H1 (cell line): ENCODE measurements at regions not wholly inside any gene's neighbourhood (a gene's known extent, or its start where the extent isn't known, plus 50 kb on each side); places are given as distances from the start of the nearest gene placed in this dataset.

Experiments
- CTCF ChIA-PET: fragments of 300-600 bp; sonication (Branson Sonifier 250); formaldehyde crosslinking; loops from one replicate; lab custom pipeline; 2021; ENCODE audit not compliant: partially characterized antibody; lab: Charles Lee
- POLR2A ChIA-PET: fragments of 300-600 bp; sonication (Branson Sonifier 250); formaldehyde crosslinking; loops from one replicate; lab custom pipeline; 2021; ENCODE audit warnings: inconsistent platforms; ENCODE audit not compliant: partially characterized antibody; lab: Charles Lee
- DNase-seq, 2 experiments: peaks; one replicate each; pipeline versions ENCODE4 v3.0.0 to v3.0.0-alpha.2; 2010 to 2022; ENCODE audit warnings: low spot score in 2 of 2, low read depth in 1 of 2, mixed read lengths in 1 of 2
- FAIRE-seq: peaks from 2 replicates; lab custom pipeline; 2011; peaks lifted over from hg19 to GRCh38; lab: Jason Lieb, UNC
- H2AFZ ChIP-seq: 2 replicates; pipeline ENCODE4 v1.8.1; 2012; ENCODE audit warnings: low read length, inconsistent platforms
- H2AK5ac ChIP-seq: 2 replicates; pipeline ENCODE4 v1.6.1; 2013; ENCODE audit warnings: low read depth, low read length
- H2BK120ac ChIP-seq: replicated peaks from 2 replicates; pipeline ENCODE3; 2013; ENCODE audit warnings: low read depth, low read length, inconsistent platforms
- H2BK12ac ChIP-seq: 2 replicates; pipeline ENCODE4 v1.6.1; 2013; ENCODE audit warnings: low read depth, low read length
- H2BK15ac ChIP-seq: 2 replicates; pipeline ENCODE4 v1.6.1; 2013; ENCODE audit warnings: low read length
- H2BK20ac ChIP-seq: 2 replicates; pipeline ENCODE4 v1.6.1; 2013; ENCODE audit warnings: low read length
- H2BK5ac ChIP-seq: 2 replicates; pipeline ENCODE4 v1.6.1; 2013; ENCODE audit warnings: low read depth, low read length
- H3K14ac ChIP-seq: 2 replicates; pipeline ENCODE4 v1.6.1; 2013; ENCODE audit warnings: inconsistent platforms; ENCODE audit not compliant: insufficient read length
- H3K18ac ChIP-seq: 2 replicates; pipeline ENCODE4 v1.6.1; 2013; ENCODE audit warnings: low read length; ENCODE audit errors: extremely low read depth
- H3K23ac ChIP-seq: 2 replicates; pipeline ENCODE4 v1.6.1; 2013; ENCODE audit warnings: inconsistent platforms; ENCODE audit not compliant: insufficient read length
- H3K23me2 ChIP-seq: 2 replicates; pipeline ENCODE4 v1.6.1; 2013; ENCODE audit warnings: low read depth, low read length
- H3K27ac ChIP-seq: 2 replicates; pipeline ENCODE4 v1.6.1; 2011; ENCODE audit warnings: low read depth, low read length, inconsistent platforms
- H3K27me3 ChIP-seq, 4 experiments: replicated peaks in 1 of 4; 1 replicate in 1 of 4; 2 replicates in 3 of 4; pipeline versions ENCODE4 v1.6.1 to v1.8.1; 2011 to 2013; ENCODE audit warnings: low read length in 3 of 4, mild to moderate bottlenecking in 3 of 4, inconsistent platforms in 2 of 4, mixed read lengths in 2 of 4, moderate library complexity in 1 of 4; ENCODE audit not compliant: control insufficient read depth in 3 of 4, insufficient read depth in 3 of 4; ENCODE audit errors: extremely low read depth in 1 of 4
- H3K36me3 ChIP-seq, 4 experiments: 2 replicates each; pipeline versions ENCODE4 v1.6.1 to v1.8.1; 2011 to 2013; ENCODE audit warnings: mild to moderate bottlenecking in 4 of 4, low read length in 3 of 4, moderate library complexity in 2 of 4, control low read depth in 1 of 4, inconsistent platforms in 1 of 4; ENCODE audit not compliant: insufficient read depth in 4 of 4, control insufficient read depth in 2 of 4
- H3K4ac ChIP-seq: replicated peaks from 2 replicates; pipeline ENCODE3; 2013; ENCODE audit warnings: low read length, low read depth, mixed read lengths, inconsistent platforms; ENCODE audit not compliant: insufficient read length
- H3K4me1 ChIP-seq, 4 experiments: replicated peaks in 1 of 4; 1 replicate in 1 of 4; 2 replicates in 3 of 4; pipeline versions ENCODE4 v1.6.1 to v1.8.1; 2011 to 2013; ENCODE audit warnings: low read length in 3 of 4, inconsistent platforms in 2 of 4, mixed read lengths in 1 of 4; ENCODE audit not compliant: insufficient read depth in 4 of 4, control insufficient read depth in 3 of 4
- H3K4me2 ChIP-seq, 2 experiments: 2 replicates each; pipeline versions ENCODE4 v1.6.1 to v1.8.1; 2011 to 2013; ENCODE audit warnings: low read depth in 2 of 2, low read length in 2 of 2, control low read depth in 1 of 2, inconsistent platforms in 1 of 2, mild to moderate bottlenecking in 1 of 2; ENCODE audit not compliant: insufficient read depth in 1 of 2
- H3K4me3 ChIP-seq, 4 experiments: fragments of 200-600, 300-600 bp in 1 of 4; sonication (generic), shearing (Covaris generic), sonication (Bioruptor Twin) in 1 of 4; 2 replicates each; pipeline versions ENCODE4 v1.5.1 to v1.8.1; 2011 to 2016; ENCODE audit warnings: low read length in 4 of 4, low read depth in 3 of 4, control low read depth in 2 of 4, inconsistent platforms in 2 of 4, mild to moderate bottlenecking in 2 of 4, mixed read lengths in 1 of 4, moderate library complexity in 1 of 4; ENCODE audit not compliant: insufficient read depth in 2 of 4; ENCODE audit errors: extremely low read depth in 1 of 4
- H3K56ac ChIP-seq: replicated peaks from 2 replicates; pipeline ENCODE3; 2013; ENCODE audit warnings: low read depth, mild to moderate bottlenecking, mixed read lengths, low read length, inconsistent platforms; ENCODE audit not compliant: insufficient read length
- H3K79me1 ChIP-seq: 2 replicates; pipeline ENCODE4 v1.6.1; 2013; ENCODE audit warnings: low read depth, low read length, control low read depth
- H3K79me2 ChIP-seq, 2 experiments: 2 replicates each; pipeline versions ENCODE4 v1.6.1 to v1.8.1; 2012 to 2013; ENCODE audit warnings: low read length in 2 of 2, mild to moderate bottlenecking in 2 of 2, inconsistent platforms in 1 of 2; ENCODE audit not compliant: insufficient read depth in 2 of 2, control insufficient read depth in 1 of 2
- H3K9ac ChIP-seq, 4 experiments: replicated peaks in 1 of 4; 1 replicate in 1 of 4; 2 replicates in 3 of 4; pipeline versions ENCODE4 v1.6.1 to v1.8.1; 2011 to 2013; ENCODE audit warnings: low read depth in 3 of 4, low read length in 3 of 4, control low read depth in 2 of 4, mild to moderate bottlenecking in 2 of 4, moderate library complexity in 2 of 4, inconsistent platforms in 1 of 4; ENCODE audit errors: extremely low read depth in 1 of 4
- H3K9me3 ChIP-seq, 2 experiments: 2 replicates each; pipeline versions ENCODE4 v1.6.1 to v1.8.1; 2012 to 2013; ENCODE audit warnings: mild to moderate bottlenecking in 2 of 2, moderate library complexity in 2 of 2, control low read depth in 1 of 2, inconsistent platforms in 1 of 2, low read depth in 1 of 2, low read length in 1 of 2, mixed read lengths in 1 of 2; ENCODE audit not compliant: insufficient read depth in 2 of 2
- H4K20me1 ChIP-seq, 2 experiments: replicated peaks in 1 of 2; 2 replicates each; pipeline versions ENCODE3 to v1.8.1; 2011 to 2013; ENCODE audit warnings: inconsistent platforms in 2 of 2, low read length in 2 of 2, mild to moderate bottlenecking in 1 of 2; ENCODE audit not compliant: insufficient read depth in 2 of 2, control insufficient read depth in 1 of 2
- H4K5ac ChIP-seq: 2 replicates; pipeline ENCODE4 v1.6.1; 2013; ENCODE audit warnings: low read length, low read depth, mixed read lengths, inconsistent platforms; ENCODE audit not compliant: insufficient read length
- H4K8ac ChIP-seq: 2 replicates; pipeline ENCODE4 v1.8.0; 2013; ENCODE audit warnings: mild to moderate bottlenecking, moderate library complexity, low read length, inconsistent platforms; ENCODE audit not compliant: insufficient read depth; ENCODE audit errors: extremely low read depth
- H4K91ac ChIP-seq: replicated peaks from 2 replicates; pipeline ENCODE3; 2013; ENCODE audit warnings: low read length, mixed read lengths, inconsistent platforms; ENCODE audit not compliant: insufficient read length
- ASH2L ChIP-seq: fragments of 200-600, 300-600 bp; sonication (generic); IDR thresholded peaks from one replicate; pipeline ENCODE4 v1.7.1; 2017; ENCODE audit warnings: low read length
- CBX8 ChIP-seq: fragments of 300-800, 300-1000 bp; sonication (generic); IDR thresholded peaks from 2 replicates; pipeline ENCODE4 v1.7.1; 2016; ENCODE audit warnings: low read depth, low read length, borderline replicate concordance
- CEBPB ChIP-seq: IDR thresholded peaks from 2 replicates; pipeline ENCODE4 v1.6.1; 2012; ENCODE audit warnings: low read depth, low read length
- CHD1 ChIP-seq: IDR thresholded peaks from 2 replicates; pipeline ENCODE4 v1.6.1; 2012; ENCODE audit warnings: low read depth, low read length, improper control_type of control experiment
- GABPA ChIP-seq: IDR thresholded peaks from 2 replicates; pipeline ENCODE4 v1.6.1; 2011; ENCODE audit warnings: mild to moderate bottlenecking, low read length, moderate library complexity, borderline replicate concordance; ENCODE audit not compliant: insufficient read depth
- KDM1A ChIP-seq: fragments of 200-600, 300-600 bp; sonication (generic); IDR thresholded peaks from 2 replicates; pipeline ENCODE4 v1.7.1; 2016; ENCODE audit warnings: mild to moderate bottlenecking, low read length, borderline replicate concordance
- PHF8 ChIP-seq: fragments of 200-600 bp; sonication (generic); conservative IDR thresholded peaks from 2 replicates; pipeline ENCODE4 v1.7.1; 2012; ENCODE audit warnings: low read depth, mild to moderate bottlenecking, inconsistent platforms, low read length, moderate library complexity
- SAP30 ChIP-seq: fragments of 300-600 bp; sonication (generic); IDR thresholded peaks from 2 replicates; pipeline ENCODE4 v1.7.1; 2012; ENCODE audit warnings: low read length, moderate library complexity, mild to moderate bottlenecking, inconsistent platforms; ENCODE audit not compliant: insufficient read depth, insufficient replicate concordance
- SP2 ChIP-seq: IDR thresholded peaks from 2 replicates; pipeline ENCODE4 v1.6.1; 2012; ENCODE audit warnings: mild to moderate bottlenecking, low read length, inconsistent platforms
- SP4 ChIP-seq: IDR thresholded peaks from 2 replicates; pipeline ENCODE4 v1.6.1; 2012; ENCODE audit warnings: low read length, inconsistent platforms
- TAF1 ChIP-seq: IDR thresholded peaks from 2 replicates; pipeline ENCODE4 v1.6.1; 2011; ENCODE audit warnings: mild to moderate bottlenecking, low read depth, low read length
- YY1 ChIP-seq: IDR thresholded peaks from 2 replicates; pipeline ENCODE4 v1.6.1; 2011; ENCODE audit warnings: low read depth, mild to moderate bottlenecking, low read length
- WGBS, 2 experiments: shearing (Covaris generic) in 1 of 2; methylation state at CpG; one replicate each; pipeline versions ENCODE4 v1.1.6 to v1.1.7; 2013 to 2015; ENCODE audit warnings: low lambda C conversion rate in 2 of 2, mixed read lengths in 2 of 2, inconsistent platforms in 1 of 2, low coverage in 1 of 2, missing lambda C conversion rate in 1 of 2; ENCODE audit not compliant: insufficient replicate concordance in 2 of 2, insufficient coverage in 1 of 2, insufficient read length in 1 of 2; ENCODE audit errors: extremely low coverage in 1 of 2, missing lambda C conversion rate in 1 of 2; 5-methylcytosine and 5-hydroxymethylcytosine counted together

DNA sequence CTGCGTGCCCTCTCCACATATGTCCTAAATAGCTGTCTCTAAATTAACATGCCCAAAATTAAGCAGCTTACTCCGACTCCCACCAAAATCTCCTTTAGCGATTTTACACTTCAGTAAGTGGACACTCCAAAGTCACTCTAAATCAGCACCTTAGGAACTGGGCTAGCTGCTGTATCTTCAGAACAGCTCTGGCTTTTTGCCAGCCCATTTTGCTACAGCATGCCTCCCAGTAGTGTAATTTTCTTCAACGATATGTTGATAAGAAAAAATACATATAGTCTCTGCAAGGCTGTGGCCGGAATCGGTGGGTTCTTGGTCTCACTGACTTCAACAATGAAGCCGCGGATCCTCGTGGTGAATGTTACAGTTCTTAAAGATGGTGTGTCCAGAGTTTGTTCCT is 291.8 kb upstream of the RGPD4 start:
- Histone ChIP-seq H3K23ac (no peak overlapping the region), H3K4me2 (no peak overlapping the region), H3K9ac (no peak overlapping the region), H3K56ac (no peak overlapping the region), H3K79me1 (no peaks in the 10 kb centered on the region), H3K79me2 (no peaks in the 10 kb centered on the region), H4K8ac (no peak overlapping the region), H2BK15ac (no peak overlapping the region), H3K27me3 (no peaks in the 10 kb centered on the region), H3K4me3 (no peak overlapping the region), H3K18ac (no peak overlapping the region), H4K91ac (no peak overlapping the region), H3K14ac (no peak overlapping the region), H4K20me1 (no peaks in the 10 kb centered on the region), H2BK120ac (no peak overlapping the region), H2BK5ac (no peak overlapping the region), H3K23me2 (no peaks in the 10 kb centered on the region), H2AFZ (no peak overlapping the region), H4K5ac (no peak overlapping the region), H3K4me1 (no peaks in the 10 kb centered on the region), H3K9me3 (peaks cover 0 to 2% of the 10 kb centered on the region in 2 experiments; a peak in 1 of 4 replicates), H3K27ac (no peak overlapping the region), H3K4ac (no peak overlapping the region), H3K36me3 (no peaks in the 10 kb centered on the region), H2BK12ac (no peak overlapping the region), H2BK20ac (no peak overlapping the region), H2AK5ac (no peak overlapping the region)
- POLR2A ChIA-PET = no interaction called here
- WGBS, 2 experiments = 97% methylated on average over 9 of the region's 9 CpGs; no CpG with 5 or more reads in 1 of the 2 experiments
- no peak for DNase-seq
- CTCF ChIA-PET = no interaction called here
- FAIRE-seq = no peak
- TF ChIP-seq SAP30 (no peak), PHF8 (no peak), TAF1 (no peak), YY1 (no peak), CHD1 (no peak), ASH2L (no peak), CEBPB (no peak), SP2 (no peak), KDM1A (no peak), GABPA (no peak), SP4 (no peak), CBX8 (no peak)
